C4-2B (cell line): ENCODE measurements at regions not wholly inside any gene's neighbourhood (a gene's known extent, or its start where the extent isn't known, plus 50 kb on each side); places are given as distances from the start of the nearest gene placed in this dataset.

Source experiments
- CTCF ChIP-seq: fragments of 450-650 bp; conservative IDR thresholded peaks from 2 replicates; pipeline ENCODE4 v1.5.1; 2017; ENCODE audit warnings: mild to moderate bottlenecking
- ZFX ChIP-seq: fragments of 450-650 bp; IDR thresholded peaks from 2 replicates; pipeline ENCODE4 v1.6.1; 2017

DNA sequence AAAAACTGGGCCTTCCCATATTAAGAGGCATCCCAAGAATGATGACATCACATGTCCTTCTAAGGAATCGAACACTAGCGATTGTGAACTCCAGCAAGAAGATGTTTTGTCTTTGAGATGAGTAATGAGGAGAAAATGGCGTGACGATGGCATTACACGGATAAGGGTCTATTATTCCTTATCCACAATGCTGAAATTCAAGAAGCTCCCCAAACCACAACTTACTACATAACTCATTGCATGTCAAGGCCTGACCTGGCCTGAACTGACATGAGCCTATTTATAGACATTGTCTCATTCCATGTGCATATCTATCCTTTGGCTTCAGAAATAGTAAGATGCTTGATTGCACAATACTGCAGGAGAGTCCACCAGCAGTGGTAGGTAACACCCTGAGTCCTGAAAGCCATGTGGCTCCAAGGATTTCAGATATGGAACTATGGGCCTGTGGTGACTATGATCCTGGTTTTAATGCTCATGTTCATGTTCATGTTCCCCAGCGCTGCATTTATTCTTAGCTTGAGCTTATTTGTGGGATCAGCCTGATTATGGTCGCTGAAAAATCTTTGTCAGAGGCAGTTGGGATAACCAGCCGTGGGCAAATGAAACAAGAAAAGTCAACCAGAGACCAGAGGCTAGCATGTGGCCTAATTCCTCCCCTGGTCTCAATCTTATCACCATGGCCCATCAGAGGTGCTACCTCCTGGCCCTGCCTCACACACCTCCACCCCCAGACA, 183.2 kb upstream of the JARID2 start:
- TF ChIP-seq CTCF (no peak), ZFX (no peak)
